A549 (cell line): ENCODE measurements at regions not wholly inside any gene's neighbourhood (a gene's known extent, or its start where the extent isn't known, plus 50 kb on each side); places are given as distances from the start of the nearest gene placed in this dataset.

Experiments
- ATAC-seq, 2 experiments: fragments of 200-7000 bp in 1 of 2; fragments of >200 bp in 1 of 2; cut with Nextera tagmentation in 1 of 2; cut with Tn5 transposase in 1 of 2; 3 replicates each; pipeline versions ENCODE4 v1.8.0 to v1.9.1; 2018 to 2020; ENCODE audit warnings: mild to moderate bottlenecking in 1 of 2, moderate library complexity in 1 of 2
- CTCF ChIA-PET: fragments of 300-600 bp; sonication (Branson Sonifier 250); formaldehyde crosslinking; extraction: SDS; loops from one replicate; lab custom pipeline; 2021; ENCODE audit warnings: antibody characterized with exemption, inconsistent platforms; lab: Yijun Ruan, JAX
- POLR2A ChIA-PET: fragments of 350-600 bp; formaldehyde crosslinking; extraction: SDS; loops from one replicate; lab custom pipeline; 2021; ENCODE audit warnings: antibody characterized with exemption, inconsistent platforms; lab: Yijun Ruan, JAX
- DNase-seq, 2 experiments: peaks; one replicate each; pipeline versions ENCODE4 v3.0.0 to v3.0.0-alpha.2; 2011 to 2016; ENCODE audit warnings: low read depth in 1 of 2, low spot score in 1 of 2
- FAIRE-seq: peaks from 2 replicates; lab custom pipeline; 2011; peaks lifted over from hg19 to GRCh38; lab: Jason Lieb, UNC
- H3K27ac ChIP-seq, 2 experiments: fragments of >200 bp; sonication (Bioruptor Twin); formaldehyde crosslinking; 3 replicates each; pipeline ENCODE4 v1.5.1; 2016 to 2017
- H3K4me1 ChIP-seq: fragments of >200 bp; sonication (Bioruptor Twin); formaldehyde crosslinking; 3 replicates; pipeline ENCODE4 v1.6.1; 2016
- H3K4me2 ChIP-seq: fragments of >200 bp; sonication (Bioruptor Twin); formaldehyde crosslinking; 3 replicates; pipeline ENCODE4 v1.6.1; 2016
- H3K4me3 ChIP-seq: fragments of >200 bp; sonication (Bioruptor Twin); formaldehyde crosslinking; 3 replicates; pipeline ENCODE4 v1.5.1; 2016
- H3K9me3 ChIP-seq: fragments of >200 bp; sonication (Bioruptor Twin); formaldehyde crosslinking; 3 replicates; pipeline ENCODE4 v1.6.1; 2016
- CHD2 ChIP-seq: fragments of 150-350 bp; IDR thresholded peaks from 2 replicates; pipeline ENCODE4 v1.6.1; 2014; ENCODE audit warnings: low read length; ENCODE audit not compliant: partially characterized antibody
- CHD4 ChIP-seq: fragments of 200-600 bp; sonication (generic); IDR thresholded peaks from 2 replicates; pipeline ENCODE4 v1.6.1; 2016; ENCODE audit warnings: antibody characterized with exemption, mild to moderate bottlenecking, borderline replicate concordance
- EHMT2 ChIP-seq: fragments of 200-600 bp; sonication (generic); IDR thresholded peaks from 2 replicates; pipeline ENCODE4 v1.6.1; 2016; ENCODE audit warnings: antibody characterized with exemption, low read depth, mild to moderate bottlenecking, moderate library complexity
- ESRRA ChIP-seq: fragments of 150-350 bp; IDR thresholded peaks from 2 replicates; pipeline ENCODE4 v1.6.1; 2014; ENCODE audit warnings: mild to moderate bottlenecking, low read length, borderline replicate concordance
- HES2 ChIP-seq: fragments of >200 bp; sonication (Bioruptor Twin); formaldehyde crosslinking; IDR thresholded peaks from 2 replicates; pipeline ENCODE4 v1.6.1; 2016
- HOXB5 ChIP-seq: fragments of 250-450 bp; sonication (Bioruptor Pico); IDR thresholded peaks from 2 replicates; pipeline ENCODE4 v1.5.0; 2020; ENCODE audit warnings: mild to moderate bottlenecking, moderate library complexity
- JUN ChIP-seq, 2 experiments: fragments of >200 bp; sonication (Bioruptor Twin); formaldehyde crosslinking; IDR thresholded peaks; 2 replicates in 1 of 2; 3 replicates in 1 of 2; pipeline ENCODE4 v1.6.1; 2016 to 2017
- KDM1A ChIP-seq: fragments of 200-600 bp; sonication (generic); IDR thresholded peaks from 2 replicates; pipeline ENCODE4 v1.6.1; 2016; ENCODE audit warnings: low read depth, mild to moderate bottlenecking
- KDM5A ChIP-seq: fragments of 200-600 bp; sonication (generic); IDR thresholded peaks from 2 replicates; pipeline ENCODE4 v1.6.1; 2016; ENCODE audit warnings: antibody characterized with exemption, mild to moderate bottlenecking
- MAFK ChIP-seq: fragments of 450-650 bp; IDR thresholded peaks from 2 replicates; pipeline ENCODE4 v1.6.1; 2014; ENCODE audit not compliant: partially characterized antibody
- MYC ChIP-seq: IDR thresholded peaks from 2 replicates; pipeline ENCODE4 v1.6.1; 2012; ENCODE audit warnings: mild to moderate bottlenecking, inconsistent platforms, low read length, improper control_type of control experiment, borderline replicate concordance
- NFE2L2 ChIP-seq: fragments of 150-350 bp; conservative IDR thresholded peaks from 2 replicates; pipeline ENCODE4 v1.6.1; 2014; ENCODE audit warnings: low read length
- POLR2AphosphoS2 ChIP-seq: conservative IDR thresholded peaks from 2 replicates; pipeline ENCODE4 v1.6.1; 2012; ENCODE audit warnings: low read length, improper control_type of control experiment, inconsistent platforms
- REST ChIP-seq: fragments of 200-600 bp; sonication (generic); IDR thresholded peaks from 2 replicates; pipeline ENCODE4 v1.6.1; 2016; ENCODE audit warnings: antibody characterized with exemption, mild to moderate bottlenecking, moderate library complexity
- RFX5 ChIP-seq: fragments of 450-650 bp; IDR thresholded peaks from 2 replicates; pipeline ENCODE4 v1.7.1; 2014; ENCODE audit warnings: antibody characterized with exemption, mild to moderate bottlenecking, moderate library complexity
- RNF2 ChIP-seq: fragments of 200-600 bp; sonication (generic); IDR thresholded peaks from 2 replicates; pipeline ENCODE4 v1.6.1; 2016; ENCODE audit warnings: low read depth, mild to moderate bottlenecking, antibody characterized with exemption, moderate library complexity, borderline replicate concordance
- TFCP2L1 ChIP-seq: fragments of 250-450 bp; sonication (Bioruptor Pico); IDR thresholded peaks from 2 replicates; pipeline ENCODE4 v1.5.0; 2021; ENCODE audit warnings: mild to moderate bottlenecking
- ZC3H11A ChIP-seq: fragments of 450-650 bp; IDR thresholded peaks from 2 replicates; pipeline ENCODE4 v1.6.1; 2014; ENCODE audit warnings: antibody characterized with exemption, mild to moderate bottlenecking
- WGBS: methylation state at CpG from one replicate; pipeline ENCODE4 v1.1.6; 2017; ENCODE audit errors: missing lambda C conversion rate; 5-methylcytosine and 5-hydroxymethylcytosine counted together
- TF ChIP-seq, protein P1 (sequence below): fragments of >200 bp; sonication (Bioruptor Twin); formaldehyde crosslinking; IDR thresholded peaks from 3 replicates; pipeline ENCODE4 v1.6.1; 2016
- TF ChIP-seq, protein P2 (sequence below): fragments of 150-350 bp; IDR thresholded peaks from 2 replicates; pipeline ENCODE4 v1.6.1; 2014; ENCODE audit warnings: low read depth, mild to moderate bottlenecking, low read length
- TF ChIP-seq, protein P3 (sequence below): IDR thresholded peaks from 2 replicates; pipeline ENCODE4 v1.6.1; 2012

DNA sequence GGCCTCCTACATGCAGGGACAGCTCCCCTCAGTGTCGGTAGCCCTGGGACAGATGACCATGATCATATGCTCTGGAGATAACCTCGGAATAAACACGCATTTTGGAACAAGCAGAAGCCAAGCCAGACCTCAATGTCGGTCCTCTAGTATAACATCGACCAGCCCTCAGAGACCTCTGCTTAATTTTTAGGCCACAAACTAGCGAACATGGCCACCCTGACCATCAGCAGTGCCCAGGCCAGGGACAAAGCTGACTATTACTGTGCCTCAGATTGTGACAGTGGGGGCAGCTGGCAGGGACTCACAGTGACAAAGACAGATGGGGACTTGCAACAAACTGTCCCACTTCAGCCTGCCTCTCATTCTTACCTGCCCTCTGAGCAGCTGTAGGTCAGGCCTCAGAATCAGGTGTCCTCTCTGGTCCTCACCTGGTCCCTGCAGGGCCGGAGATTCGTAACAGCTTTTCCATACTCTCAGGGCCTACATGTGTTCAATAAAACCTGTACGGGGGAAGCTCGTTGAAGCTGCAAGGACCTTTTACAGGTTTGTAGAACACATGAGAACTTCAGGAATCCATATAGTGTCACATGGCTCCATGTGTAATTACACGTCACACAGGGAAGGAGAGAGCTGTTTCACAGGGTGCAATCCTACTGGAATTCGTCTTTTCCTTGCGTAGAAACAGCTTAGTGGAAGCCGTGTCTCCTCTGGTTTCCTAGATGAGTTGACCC is 72.8 kb upstream of the IGLL5 start (continued):
- TF ChIP-seq EHMT2 (no peak), NFE2L2 (no peak)

GRCh38 chr22:22815397-22816170 is 72.0 kb upstream of the IGLL5 start:
- ChIA-PET POLR2A (no interaction called here), CTCF (interaction anchor here (0.6 to 0.9 kb wide), 2 partner anchors 43 to 68 kb away, joined by 3 read pairs; no protein-coding TSS in a partner anchor)
- WGBS = 45% methylated on average over 5 of the region's 5 CpGs
- no peak overlapping the region for H3K4me3 ChIP-seq
- FAIRE-seq = no peak
- H3K27ac ChIP-seq = no peak overlapping the region
- no peak for ATAC-seq
- no peak for DNase-seq
- H3K4me1 ChIP-seq = no peaks in the 10 kb centered on the region
- H3K4me2 ChIP-seq = no peak overlapping the region
- TF ChIP-seq REST = no peak
- TF ChIP-seq CHD4 = no peak
- no peak for TF ChIP-seq TFCP2L1 (CRISPR knock-in tag)
- no peak for TF ChIP-seq HES2
- TF ChIP-seq, protein P1, sequence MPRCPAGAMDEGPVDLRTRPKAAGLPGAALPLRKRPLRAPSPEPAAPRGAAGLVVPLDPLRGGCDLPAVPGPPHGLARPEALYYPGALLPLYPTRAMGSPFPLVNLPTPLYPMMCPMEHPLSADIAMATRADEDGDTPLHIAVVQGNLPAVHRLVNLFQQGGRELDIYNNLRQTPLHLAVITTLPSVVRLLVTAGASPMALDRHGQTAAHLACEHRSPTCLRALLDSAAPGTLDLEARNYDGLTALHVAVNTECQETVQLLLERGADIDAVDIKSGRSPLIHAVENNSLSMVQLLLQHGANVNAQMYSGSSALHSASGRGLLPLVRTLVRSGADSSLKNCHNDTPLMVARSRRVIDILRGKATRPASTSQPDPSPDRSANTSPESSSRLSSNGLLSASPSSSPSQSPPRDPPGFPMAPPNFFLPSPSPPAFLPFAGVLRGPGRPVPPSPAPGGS = no peak
- TF ChIP-seq HOXB5 (CRISPR knock-in tag) = no peak
- no peaks in the 10 kb centered on the region for H3K9me3 ChIP-seq

DNA sequence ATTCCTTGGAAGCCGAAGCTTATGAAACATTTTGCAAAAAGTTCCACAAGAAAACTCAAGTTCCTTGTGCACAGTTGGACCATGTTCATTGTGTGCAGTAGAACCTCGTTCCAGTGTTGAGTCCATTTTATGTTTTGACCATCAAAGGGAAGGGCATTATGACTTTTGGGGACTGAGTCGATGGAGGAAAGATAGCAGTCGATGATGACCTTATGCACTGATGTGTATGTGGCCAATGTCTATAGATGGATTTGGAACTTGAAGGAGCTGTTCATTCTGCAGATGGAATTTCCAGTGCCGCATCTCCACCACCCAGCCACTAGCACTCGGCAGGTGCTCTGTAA is 71.5 kb upstream of the IGLL5 start:
- Histone ChIP-seq H3K4me1 (no peaks in the 10 kb centered on the region), H3K4me3 (no peak overlapping the region), H3K27ac (no peak overlapping the region), H3K9me3 (no peaks in the 10 kb centered on the region), H3K4me2 (no peak overlapping the region)
- FAIRE-seq = no peak
- POLR2A ChIA-PET = no interaction called here
- CTCF ChIA-PET = no interaction called here
- TF ChIP-seq MAFK (no peak), ESRRA (no peak), MYC (no peak), KDM5A (no peak), HOXB5 (CRISPR knock-in tag) (no peak), RNF2 (no peak), KDM1A (no peak), JUN (IDR thresholded peaks at IDR 0.05) (no peak), POLR2AphosphoS2 (no peak), RFX5 (no peak), ZC3H11A (no peak), TFCP2L1 (CRISPR knock-in tag) (no peak), CHD2 (no peak)
- TF ChIP-seq, protein P2, sequence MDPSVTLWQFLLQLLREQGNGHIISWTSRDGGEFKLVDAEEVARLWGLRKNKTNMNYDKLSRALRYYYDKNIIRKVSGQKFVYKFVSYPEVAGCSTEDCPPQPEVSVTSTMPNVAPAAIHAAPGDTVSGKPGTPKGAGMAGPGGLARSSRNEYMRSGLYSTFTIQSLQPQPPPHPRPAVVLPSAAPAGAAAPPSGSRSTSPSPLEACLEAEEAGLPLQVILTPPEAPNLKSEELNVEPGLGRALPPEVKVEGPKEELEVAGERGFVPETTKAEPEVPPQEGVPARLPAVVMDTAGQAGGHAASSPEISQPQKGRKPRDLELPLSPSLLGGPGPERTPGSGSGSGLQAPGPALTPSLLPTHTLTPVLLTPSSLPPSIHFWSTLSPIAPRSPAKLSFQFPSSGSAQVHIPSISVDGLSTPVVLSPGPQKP = no peak
- TF ChIP-seq, protein P3, sequence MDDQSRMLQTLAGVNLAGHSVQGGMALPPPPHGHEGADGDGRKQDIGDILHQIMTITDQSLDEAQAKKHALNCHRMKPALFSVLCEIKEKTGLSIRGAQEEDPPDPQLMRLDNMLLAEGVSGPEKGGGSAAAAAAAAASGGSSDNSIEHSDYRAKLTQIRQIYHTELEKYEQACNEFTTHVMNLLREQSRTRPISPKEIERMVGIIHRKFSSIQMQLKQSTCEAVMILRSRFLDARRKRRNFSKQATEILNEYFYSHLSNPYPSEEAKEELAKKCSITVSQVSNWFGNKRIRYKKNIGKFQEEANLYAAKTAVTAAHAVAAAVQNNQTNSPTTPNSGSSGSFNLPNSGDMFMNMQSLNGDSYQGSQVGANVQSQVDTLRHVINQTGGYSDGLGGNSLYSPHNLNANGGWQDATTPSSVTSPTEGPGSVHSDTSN = no peak
- ATAC-seq = no peak
- DNase-seq = no peak
- WGBS = 44% methylated on average over 6 of the region's 6 CpGs
